DOHH2 (cell line): ENCODE measurements at regions not wholly inside any gene's neighbourhood (a gene's known extent, or its start where the extent isn't known, plus 50 kb on each side); places are given as distances from the start of the nearest gene placed in this dataset.

Experiments used
- CTCF ChIP-seq: fragments of 200-600 bp; sonication (generic); IDR thresholded peaks from one replicate; pipeline ENCODE4 v1.5.1; 2014; ENCODE audit warnings: antibody characterized with exemption, mild to moderate bottlenecking, low read depth, low read length; ENCODE audit not compliant: poor library complexity, severe bottlenecking
- EZH2phosphoT487 ChIP-seq: fragments of 200-600 bp; sonication (generic); IDR thresholded peaks from 2 replicates; pipeline ENCODE4 v1.6.1; 2017; ENCODE audit warnings: borderline replicate concordance, mild to moderate bottlenecking, antibody characterized with exemption, low read length, moderate library complexity, mixed read lengths

- TF ChIP-seq CTCF (no peak), EZH2phosphoT487 (no peak)
Observed at GRCh38 chr12:25337916-25338315, 87.2 kb upstream of the KRAS start.
